PFSK-1 (cell line): ENCODE measurements at regions not wholly inside any gene's neighbourhood (a gene's known extent, or its start where the extent isn't known, plus 50 kb on each side); places are given as distances from the start of the nearest gene placed in this dataset.

Source experiments
- FOXP2 ChIP-seq: optimal IDR thresholded peaks from 2 replicates; pipeline ENCODE3; 2011; ENCODE audit warnings: borderline replicate concordance, control low read depth, inconsistent platforms; ENCODE audit not compliant: insufficient read depth; ENCODE audit errors: extremely low read length, extremely low read depth
- POLR2AphosphoS5 ChIP-seq: IDR thresholded peaks from 2 replicates; pipeline ENCODE4 v1.6.1; 2012; ENCODE audit warnings: low read depth, mild to moderate bottlenecking, control low read depth, low read length, moderate library complexity
- SIN3A ChIP-seq: IDR thresholded peaks from 2 replicates; pipeline ENCODE4 v1.6.1; 2012; ENCODE audit warnings: mild to moderate bottlenecking, low read length, moderate library complexity, borderline replicate concordance; ENCODE audit not compliant: insufficient read depth
- TAF1 ChIP-seq: IDR thresholded peaks from 2 replicates; pipeline ENCODE4 v1.6.1; 2012; ENCODE audit warnings: low read length, control low read depth, borderline replicate concordance; ENCODE audit not compliant: insufficient read depth
- TF ChIP-seq, protein P1 (sequence below), 2 experiments: IDR thresholded peaks; 2 replicates each; pipeline versions ENCODE4 v1.6.1 to v1.8.0; 2011 to 2012; ENCODE audit warnings: low read depth in 2 of 2, low read length in 2 of 2, control low read depth in 1 of 2, inconsistent platforms in 1 of 2, mild to moderate bottlenecking in 1 of 2, moderate library complexity in 1 of 2; ENCODE audit not compliant: insufficient read depth in 1 of 2

- TF ChIP-seq SIN3A (no peak), FOXP2 (no peak), POLR2AphosphoS5 (no peak), TAF1 (no peak)
- TF ChIP-seq, protein P1, sequence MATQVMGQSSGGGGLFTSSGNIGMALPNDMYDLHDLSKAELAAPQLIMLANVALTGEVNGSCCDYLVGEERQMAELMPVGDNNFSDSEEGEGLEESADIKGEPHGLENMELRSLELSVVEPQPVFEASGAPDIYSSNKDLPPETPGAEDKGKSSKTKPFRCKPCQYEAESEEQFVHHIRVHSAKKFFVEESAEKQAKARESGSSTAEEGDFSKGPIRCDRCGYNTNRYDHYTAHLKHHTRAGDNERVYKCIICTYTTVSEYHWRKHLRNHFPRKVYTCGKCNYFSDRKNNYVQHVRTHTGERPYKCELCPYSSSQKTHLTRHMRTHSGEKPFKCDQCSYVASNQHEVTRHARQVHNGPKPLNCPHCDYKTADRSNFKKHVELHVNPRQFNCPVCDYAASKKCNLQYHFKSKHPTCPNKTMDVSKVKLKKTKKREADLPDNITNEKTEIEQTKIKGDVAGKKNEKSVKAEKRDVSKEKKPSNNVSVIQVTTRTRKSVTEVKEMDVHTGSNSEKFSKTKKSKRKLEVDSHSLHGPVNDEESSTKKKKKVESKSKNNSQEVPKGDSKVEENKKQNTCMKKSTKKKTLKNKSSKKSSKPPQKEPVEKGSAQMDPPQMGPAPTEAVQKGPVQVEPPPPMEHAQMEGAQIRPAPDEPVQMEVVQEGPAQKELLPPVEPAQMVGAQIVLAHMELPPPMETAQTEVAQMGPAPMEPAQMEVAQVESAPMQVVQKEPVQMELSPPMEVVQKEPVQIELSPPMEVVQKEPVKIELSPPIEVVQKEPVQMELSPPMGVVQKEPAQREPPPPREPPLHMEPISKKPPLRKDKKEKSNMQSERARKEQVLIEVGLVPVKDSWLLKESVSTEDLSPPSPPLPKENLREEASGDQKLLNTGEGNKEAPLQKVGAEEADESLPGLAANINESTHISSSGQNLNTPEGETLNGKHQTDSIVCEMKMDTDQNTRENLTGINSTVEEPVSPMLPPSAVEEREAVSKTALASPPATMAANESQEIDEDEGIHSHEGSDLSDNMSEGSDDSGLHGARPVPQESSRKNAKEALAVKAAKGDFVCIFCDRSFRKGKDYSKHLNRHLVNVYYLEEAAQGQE (IDR thresholded peaks at IDR 0.05; ENCODE audit: insufficient read depth in 1 of 2, low read depth in 2 of 2, low read length in 2 of 2): no peak
Observed at GRCh38 chr10:58969576-58969975, 206.9 kb upstream of the PHYHIPL start.

GRCh38 chr10:58970160-58970915 is 206.1 kb upstream of the PHYHIPL start:
- TF ChIP-seq SIN3A (no peak), TAF1 (no peak), FOXP2 (no peak), POLR2AphosphoS5 (no peak)
- TF ChIP-seq, protein P1 (IDR thresholded peaks at IDR 0.05; ENCODE audit: insufficient read depth in 1 of 2, low read depth in 2 of 2, low read length in 2 of 2): no peak

DNA sequence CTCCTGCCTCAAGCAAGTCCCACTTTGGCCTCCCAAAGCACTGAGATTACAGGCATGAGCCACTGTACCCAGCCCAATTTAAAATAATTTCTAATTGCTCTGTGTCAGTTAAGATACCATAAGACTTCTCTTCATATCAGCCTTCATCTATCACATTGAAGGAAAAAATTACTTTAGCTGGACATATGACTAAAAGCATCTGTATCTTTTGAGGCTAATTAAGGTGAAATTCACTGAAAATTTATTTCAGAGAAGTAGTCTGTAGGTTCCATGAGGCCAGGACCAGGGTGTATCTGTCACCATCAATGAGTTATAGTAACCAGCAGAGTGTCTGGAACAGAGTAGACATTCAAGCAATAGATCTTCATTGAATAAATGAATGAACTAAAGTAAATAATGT is 205.2 kb upstream of the PHYHIPL start:
- TF ChIP-seq, protein P1 (IDR thresholded peaks at IDR 0.05; ENCODE audit: insufficient read depth in 1 of 2, low read depth in 2 of 2, low read length in 2 of 2): no peak
- no peak for TF ChIP-seq POLR2AphosphoS5
- no peak for TF ChIP-seq FOXP2
- TF ChIP-seq SIN3A: no peak
- no peak for TF ChIP-seq TAF1

DNA sequence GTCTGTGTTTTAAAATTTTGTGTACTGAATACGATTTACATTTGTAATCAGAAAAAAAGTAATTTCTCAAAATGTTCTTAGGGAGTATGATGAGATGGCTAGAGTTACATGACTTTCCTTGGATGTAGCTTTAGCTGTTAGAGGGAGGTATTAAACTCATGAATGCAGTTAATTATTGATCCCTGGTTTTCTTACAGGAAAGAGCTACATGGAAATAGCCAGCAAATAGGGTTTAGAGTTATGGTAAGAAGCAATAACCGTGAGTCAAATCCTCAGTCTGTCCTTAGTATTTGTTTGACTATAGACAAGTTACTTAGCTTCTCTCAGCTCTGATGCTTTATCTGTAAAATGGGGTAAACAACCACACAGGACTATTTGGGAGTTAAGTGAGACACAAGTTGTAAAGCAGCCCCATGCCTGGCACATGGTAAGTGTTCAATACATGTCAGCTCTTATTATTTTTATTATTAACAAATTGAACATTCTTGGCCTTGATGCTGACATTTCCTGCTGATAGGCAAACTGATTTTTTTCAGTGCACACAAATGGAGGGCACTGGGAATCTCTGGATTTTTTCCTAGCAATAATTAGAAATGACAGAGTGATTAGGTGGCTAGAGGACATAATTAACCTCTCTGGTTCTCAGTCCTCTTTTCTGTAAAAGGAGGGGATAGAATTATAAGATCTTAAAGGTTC is 204.5 kb upstream of the PHYHIPL start:
- TF ChIP-seq POLR2AphosphoS5: no peak
- no peak for TF ChIP-seq TAF1
- TF ChIP-seq FOXP2: no peak
- TF ChIP-seq, protein P1 (IDR thresholded peaks at IDR 0.05; ENCODE audit: insufficient read depth in 1 of 2, low read depth in 2 of 2, low read length in 2 of 2): no peak
- no peak for TF ChIP-seq SIN3A
